Right lobe of liver (tissue), 6 donors: ENCODE measurements at regions not wholly inside any gene's neighbourhood (a gene's known extent, or its start where the extent isn't known, plus 50 kb on each side); places are given as distances from the start of the nearest gene placed in this dataset.

ENCODE experiments used
- ATAC-seq, 4 donors: fragments of 200-7000 bp; cut with Tn5 transposase; one replicate each; pipeline ENCODE4 v1.9.1; 2020; ENCODE audit warnings: mild to moderate bottlenecking in 4 of 4, moderate library complexity in 4 of 4
- DNase-seq, 3 donors: peaks; one replicate each; pipeline ENCODE4 v3.0.0-alpha.2; 2020
- H3K27ac ChIP-seq, 3 donors: fragments of 200-600 bp; one replicate each; pipeline ENCODE4 v1.8.0; 2022
- H3K27me3 ChIP-seq, 2 donors: fragments of 200-600 bp; one replicate each; pipeline ENCODE4 v1.8.0; 2022
- H3K36me3 ChIP-seq, 4 donors: fragments of 200-600 bp; sonication (generic) in 1 of 4; one replicate each; pipeline versions ENCODE4 v1.5.1 to v1.8.0; 2017 to 2022; ENCODE audit warnings: control low read depth in 1 of 4
- H3K4me1 ChIP-seq, 4 donors: fragments of 200-600 bp; sonication (generic) in 1 of 4; one replicate each; pipeline versions ENCODE4 v1.5.1 to v1.8.0; 2017 to 2022; ENCODE audit warnings: control low read depth in 1 of 4
- H3K4me3 ChIP-seq, 3 donors: fragments of 200-600 bp; one replicate each; pipeline ENCODE4 v1.8.0; 2022
- H3K9me3 ChIP-seq, 4 donors: fragments of 200-600 bp; sonication (generic) in 1 of 4; one replicate each; pipeline versions ENCODE4 v1.5.1 to v1.8.0; 2017 to 2022; ENCODE audit warnings: control low read depth in 1 of 4
- POLR2A ChIP-seq: fragments of 450-650 bp; IDR thresholded peaks from one replicate; pipeline ENCODE4 v1.6.1; 2017; ENCODE audit warnings: antibody characterized with exemption, mild to moderate bottlenecking
- WGBS: methylation state at CpG from one replicate; pipeline ENCODE4 v1.1.6; 2018; ENCODE audit warnings: low coverage, low lambda C conversion rate; ENCODE audit not compliant: insufficient coverage; ENCODE audit errors: missing lambda C conversion rate; 5-methylcytosine and 5-hydroxymethylcytosine counted together
- intact Hi-C, 2 donors: fragments of 100-400 bp; cut with DNase I; formaldehyde crosslinking; loops; one replicate each; pipeline versions ENCODE4 v1.11.2 to v1.14.1; 2022
- TF ChIP-seq, protein P1 (sequence below), 4 donors: fragments of 200-600 bp in 3 of 4; fragments of 450-650 bp in 1 of 4; IDR thresholded peaks; one replicate each; pipeline versions ENCODE4 v1.5.1 to v1.8.0; 2016 to 2022; ENCODE audit warnings: antibody characterized with exemption in 4 of 4, mild to moderate bottlenecking in 2 of 4
- donor health status: DM: no; HTN: yes; CAD: no.
- donor health status: DM: no; HTN: no; CAD: no.
- donor health status: DM: no; HTN: no; CAD: no.
- donor health status: DM: no; HTN: yes; CAD: no.
- donor health status: DM: no; HTN: yes; CAD: no.

GRCh38 chrX:99091459-99091858, 1318.6 kb downstream of the PCDH19 start:
- Histone ChIP-seq H3K36me3 (no peaks in the 10 kb centered on the region), H3K9me3 (no peaks in the 10 kb centered on the region), H3K27me3 (no peaks in the 10 kb centered on the region), H3K4me1 (no peaks in the 10 kb centered on the region), H3K4me3 (no peak overlapping the region), H3K27ac (no peak overlapping the region)
- intact Hi-C loops = no loop called here
- ATAC-seq (no peak), DNase-seq (no peak)
- no peak for TF ChIP-seq POLR2A
- TF ChIP-seq, protein P1, sequence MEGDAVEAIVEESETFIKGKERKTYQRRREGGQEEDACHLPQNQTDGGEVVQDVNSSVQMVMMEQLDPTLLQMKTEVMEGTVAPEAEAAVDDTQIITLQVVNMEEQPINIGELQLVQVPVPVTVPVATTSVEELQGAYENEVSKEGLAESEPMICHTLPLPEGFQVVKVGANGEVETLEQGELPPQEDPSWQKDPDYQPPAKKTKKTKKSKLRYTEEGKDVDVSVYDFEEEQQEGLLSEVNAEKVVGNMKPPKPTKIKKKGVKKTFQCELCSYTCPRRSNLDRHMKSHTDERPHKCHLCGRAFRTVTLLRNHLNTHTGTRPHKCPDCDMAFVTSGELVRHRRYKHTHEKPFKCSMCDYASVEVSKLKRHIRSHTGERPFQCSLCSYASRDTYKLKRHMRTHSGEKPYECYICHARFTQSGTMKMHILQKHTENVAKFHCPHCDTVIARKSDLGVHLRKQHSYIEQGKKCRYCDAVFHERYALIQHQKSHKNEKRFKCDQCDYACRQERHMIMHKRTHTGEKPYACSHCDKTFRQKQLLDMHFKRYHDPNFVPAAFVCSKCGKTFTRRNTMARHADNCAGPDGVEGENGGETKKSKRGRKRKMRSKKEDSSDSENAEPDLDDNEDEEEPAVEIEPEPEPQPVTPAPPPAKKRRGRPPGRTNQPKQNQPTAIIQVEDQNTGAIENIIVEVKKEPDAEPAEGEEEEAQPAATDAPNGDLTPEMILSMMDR (IDR thresholded peaks at IDR 0.05) = no peak
- 86% methylated on average over 1 of the region's 1 CpG for WGBS

DNA sequence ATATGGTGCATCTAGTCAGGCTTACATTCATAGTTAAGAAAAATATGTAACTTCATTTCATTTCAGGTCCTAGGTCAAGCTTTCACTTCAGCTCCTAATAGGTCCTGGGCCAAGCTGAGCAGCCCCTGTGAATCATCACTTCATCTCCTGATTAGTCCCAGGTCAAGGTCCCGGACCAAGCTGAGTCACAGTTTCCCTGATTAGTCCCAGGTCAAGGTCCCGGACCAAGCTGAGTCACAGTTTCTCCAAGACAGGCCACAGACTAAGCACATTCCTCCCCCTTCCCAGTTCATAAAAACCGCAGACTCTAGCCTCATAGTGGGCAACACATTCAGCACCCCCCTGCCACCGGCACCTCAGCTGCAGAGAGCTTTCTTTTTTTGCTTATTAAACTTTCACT, 1331.8 kb downstream of the PCDH19 start:
- H3K27ac ChIP-seq = no peak overlapping the region
- DNase-seq = peak in 1 of 3 donors; percentile 17
- intact Hi-C loops = no loop called here
- no peaks in the 10 kb centered on the region for H3K36me3 ChIP-seq
- H3K9me3 ChIP-seq = no peaks in the 10 kb centered on the region
- no peaks in the 10 kb centered on the region for H3K4me1 ChIP-seq
- no peaks in the 10 kb centered on the region for H3K27me3 ChIP-seq
- TF ChIP-seq, protein P1 (IDR thresholded peaks at IDR 0.05) = no peak
- WGBS = 76% methylated on average over 4 of the region's 4 CpGs
- no peak for ATAC-seq
- no peak overlapping the region for H3K4me3 ChIP-seq

DNA sequence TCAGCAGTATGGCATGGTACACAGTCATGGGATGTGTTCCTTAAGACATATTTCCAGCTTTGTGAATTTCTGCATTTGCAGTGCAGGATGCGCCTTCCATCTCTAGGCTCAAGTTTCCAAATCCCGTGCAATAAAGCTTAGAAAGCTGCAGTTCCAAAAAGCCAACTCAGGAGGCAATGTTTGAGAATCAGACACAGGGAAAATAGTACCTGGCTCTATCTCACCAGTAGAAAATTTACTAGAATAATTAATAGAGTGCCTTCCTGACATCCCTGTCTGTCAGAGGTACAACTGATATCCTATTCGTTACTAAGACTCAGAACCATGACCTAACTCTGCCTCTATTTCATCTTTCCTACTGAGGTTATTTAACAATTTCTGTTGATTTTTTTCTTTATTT, 1333.0 kb downstream of the PCDH19 start:
- DNase-seq (no peak), ATAC-seq (no peak)
- H3K9me3 ChIP-seq = no peaks in the 10 kb centered on the region
- intact Hi-C loops = no loop called here
- TF ChIP-seq POLR2A = no peak
- TF ChIP-seq, protein P1 (IDR thresholded peaks at IDR 0.05) = no peak
- WGBS = 73% methylated on average over 3 of the region's 3 CpGs
- no peak overlapping the region for H3K4me3 ChIP-seq
- no peaks in the 10 kb centered on the region for H3K27me3 ChIP-seq
- no peaks in the 10 kb centered on the region for H3K4me1 ChIP-seq
- H3K36me3 ChIP-seq = no peaks in the 10 kb centered on the region
- H3K27ac ChIP-seq = no peak overlapping the region

DNA sequence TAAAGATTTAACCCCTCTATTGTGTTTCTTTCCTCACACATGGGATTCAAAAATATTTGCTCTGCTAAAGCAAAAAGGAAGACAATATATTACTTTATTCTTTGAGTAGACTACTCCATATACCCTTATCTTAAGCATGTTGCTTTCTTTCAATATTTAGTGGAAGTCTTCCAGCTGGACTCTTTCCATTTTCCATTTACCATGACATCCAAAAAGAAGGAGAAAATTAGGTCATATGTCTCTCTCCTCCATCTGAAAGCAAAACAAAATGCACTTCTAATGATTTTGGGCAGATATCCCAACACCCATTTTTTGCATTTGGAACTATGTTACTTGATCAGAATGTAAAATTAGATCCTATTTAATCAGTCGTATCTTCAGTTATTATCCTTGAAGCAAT, 1336.5 kb downstream of the PCDH19 start:
- DNase-seq (no peak), ATAC-seq (no peak)
- Histone ChIP-seq H3K4me1 (no peaks in the 10 kb centered on the region), H3K27ac (no peak overlapping the region), H3K9me3 (no peaks in the 10 kb centered on the region), H3K36me3 (no peaks in the 10 kb centered on the region), H3K27me3 (no peaks in the 10 kb centered on the region), H3K4me3 (no peak overlapping the region)
- WGBS = 80% methylated on average over 1 of the region's 1 CpG
- TF ChIP-seq, protein P1 (IDR thresholded peaks at IDR 0.05) = no peak
- no peak for TF ChIP-seq POLR2A
- intact Hi-C loops = no loop called here

- TF ChIP-seq, protein P1 (IDR thresholded peaks at IDR 0.05) = no peak
- TF ChIP-seq POLR2A = no peak
Measured at GRCh38 chrX:99051639-99052038, 1358.4 kb downstream of the PCDH19 start.

More at GRCh38 chrX:99051639-99052038, 1358.4 kb downstream of the PCDH19 start:
- Histone ChIP-seq H3K27me3 (no peaks in the 10 kb centered on the region), H3K27ac (no peak overlapping the region), H3K4me3 (no peak overlapping the region), H3K36me3 (no peaks in the 10 kb centered on the region), H3K9me3 (no peaks in the 10 kb centered on the region), H3K4me1 (no peaks in the 10 kb centered on the region)
- ATAC-seq (no peak), DNase-seq (no peak)
- intact Hi-C loops = no loop called here
